ENCODE measurements at regions not wholly inside any gene's neighbourhood (a gene's known extent, or its start where the extent isn't known, plus 50 kb on each side); places are given as distances from the start of the nearest gene placed in this dataset.
"Not testable (repeated sequence)": the region's sequence is repeated elsewhere in the genome, so short reads cannot be mapped to it uniquely, and the experiment has no call there.

GRCh38 chr18:70822691-70823090 lies 533.8 kb downstream of the SOCS6 start:
- no peak for DNase-seq (ENCODE audit: low spot score)

- peak; percentile 7 for DNase-seq (ENCODE audit: low spot score)
Measured at GRCh38 chr18:70822117-70822516, 533.3 kb downstream of the SOCS6 start.

- no peak for DNase-seq (ENCODE audit: low spot score)
Measured at GRCh38 chr18:70808481-70809056, 519.7 kb downstream of the SOCS6 start.

GRCh38 chr18:70781860-70782453 lies 493.1 kb downstream of the SOCS6 start:
- DNase-seq (ENCODE audit: low spot score), result peak; percentile 29

- DNase-seq (ENCODE audit: low spot score), result not testable (repeated sequence)
Measured at GRCh38 chr18:70766254-70766653, 477.4 kb downstream of the SOCS6 start.

GRCh38 chr18:70762812-70763211 lies 474.0 kb downstream of the SOCS6 start:
- DNase-seq (ENCODE audit: low spot score), result no peak

- no peak for DNase-seq (ENCODE audit: low spot score)
Measured at GRCh38 chr18:70758780-70759179, 469.9 kb downstream of the SOCS6 start.

- DNase-seq (ENCODE audit: low spot score), result no peak
Measured at GRCh38 chr18:70754486-70754885, 465.6 kb downstream of the SOCS6 start.

- DNase-seq (ENCODE audit: low spot score), result no peak
Measured at GRCh38 chr18:70732916-70733315, 444.1 kb downstream of the SOCS6 start.

- no peak for DNase-seq (ENCODE audit: low spot score)
Measured at GRCh38 chr18:70732188-70732587, 443.3 kb downstream of the SOCS6 start.

- no peak for DNase-seq (ENCODE audit: low spot score)
Measured at GRCh38 chr18:70720607-70721006, 431.8 kb downstream of the SOCS6 start.

GRCh38 chr18:70709720-70710119 lies 420.9 kb downstream of the SOCS6 start:
- DNase-seq (ENCODE audit: low spot score), result no peak

- DNase-seq (ENCODE audit: low spot score), result no peak
Measured at GRCh38 chr18:70709144-70709543, 420.3 kb downstream of the SOCS6 start.

- no peak for DNase-seq (ENCODE audit: low spot score)
Measured at GRCh38 chr18:70705831-70706416, 417.1 kb downstream of the SOCS6 start.

GRCh38 chr18:70700496-70700895 lies 411.7 kb downstream of the SOCS6 start:
- no peak for DNase-seq (ENCODE audit: low spot score)

GRCh38 chr18:70698574-70698973 lies 409.7 kb downstream of the SOCS6 start:
- DNase-seq (ENCODE audit: low spot score), result no peak

- no peak for DNase-seq (ENCODE audit: low spot score)
Measured at GRCh38 chr18:70693246-70693645, 404.4 kb downstream of the SOCS6 start.

- not testable (repeated sequence) for DNase-seq (ENCODE audit: low spot score)
Measured at GRCh38 chr18:70689765-70690164, 400.9 kb downstream of the SOCS6 start.

- DNase-seq (ENCODE audit: low spot score), result no peak
Measured at GRCh38 chr18:70688286-70688685, 399.4 kb downstream of the SOCS6 start.

GRCh38 chr18:70684821-70685220 lies 396.0 kb downstream of the SOCS6 start:
- DNase-seq (ENCODE audit: low spot score), result no peak

GRCh38 chr18:70683263-70683662 lies 394.4 kb downstream of the SOCS6 start:
- no peak for DNase-seq (ENCODE audit: low spot score)

GRCh38 chr18:70674896-70675295 lies 386.1 kb downstream of the SOCS6 start:
- no peak for DNase-seq (ENCODE audit: low spot score)

- no peak for DNase-seq (ENCODE audit: low spot score)
Measured at GRCh38 chr18:70673831-70674230, 385.0 kb downstream of the SOCS6 start.

All from umbilical cord (tissue), 1 donor.